ENCODE measurements at regions not wholly inside any gene's neighbourhood (a gene's known extent, or its start where the extent isn't known, plus 50 kb on each side); places are given as distances from the start of the nearest gene placed in this dataset.

DNA sequence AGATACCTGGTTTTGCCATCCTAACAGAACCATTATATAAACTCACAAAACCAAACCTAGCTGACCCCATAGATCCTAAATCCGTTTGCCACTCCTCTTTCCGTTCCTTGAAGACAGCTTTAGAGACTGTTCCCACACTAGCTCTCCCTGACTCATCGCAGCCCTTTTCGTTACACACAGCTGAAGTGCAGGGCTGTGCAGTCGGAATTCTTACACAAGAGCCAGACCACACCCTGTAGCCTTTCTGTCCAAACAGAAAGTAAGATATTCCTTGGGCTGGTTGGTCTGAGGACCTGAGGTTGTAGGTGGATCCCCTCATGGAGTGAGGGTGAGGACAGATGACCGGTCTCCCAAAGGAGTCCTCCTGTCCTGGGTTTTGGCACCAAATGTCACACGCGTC is 56.7 kb upstream of the NAA35 start:
- no peak for DNase-seq

DNA sequence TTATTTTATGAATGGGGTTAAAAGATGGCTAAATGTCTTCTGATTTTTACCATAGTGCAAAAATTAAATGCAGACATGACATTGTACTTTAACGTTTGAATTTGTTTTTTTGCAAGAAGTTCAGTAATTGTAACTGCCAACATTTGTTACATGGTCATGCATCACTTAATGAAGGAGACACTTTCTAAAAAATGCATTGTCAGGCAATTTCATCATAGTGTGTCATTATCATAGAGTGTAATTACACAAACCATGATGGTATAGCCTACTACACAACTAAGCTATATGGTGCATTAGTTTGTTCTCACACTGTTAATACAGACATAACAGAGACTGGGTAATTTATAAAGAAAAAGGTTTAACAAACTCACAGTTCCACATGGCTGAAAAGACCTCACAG is 50.0 kb upstream of the NAA35 start:
- DNase-seq: no peak
